Forelimb muscle (tissue), 1 donor: ENCODE measurements at regions not wholly inside any gene's neighbourhood (a gene's known extent, or its start where the extent isn't known, plus 50 kb on each side); places are given as distances from the start of the nearest gene placed in this dataset.

Experiments used
- DNase-seq: peaks from one replicate; pipeline ENCODE4 v3.0.0-alpha.2; 2013; ENCODE audit warnings: low read depth

DNA sequence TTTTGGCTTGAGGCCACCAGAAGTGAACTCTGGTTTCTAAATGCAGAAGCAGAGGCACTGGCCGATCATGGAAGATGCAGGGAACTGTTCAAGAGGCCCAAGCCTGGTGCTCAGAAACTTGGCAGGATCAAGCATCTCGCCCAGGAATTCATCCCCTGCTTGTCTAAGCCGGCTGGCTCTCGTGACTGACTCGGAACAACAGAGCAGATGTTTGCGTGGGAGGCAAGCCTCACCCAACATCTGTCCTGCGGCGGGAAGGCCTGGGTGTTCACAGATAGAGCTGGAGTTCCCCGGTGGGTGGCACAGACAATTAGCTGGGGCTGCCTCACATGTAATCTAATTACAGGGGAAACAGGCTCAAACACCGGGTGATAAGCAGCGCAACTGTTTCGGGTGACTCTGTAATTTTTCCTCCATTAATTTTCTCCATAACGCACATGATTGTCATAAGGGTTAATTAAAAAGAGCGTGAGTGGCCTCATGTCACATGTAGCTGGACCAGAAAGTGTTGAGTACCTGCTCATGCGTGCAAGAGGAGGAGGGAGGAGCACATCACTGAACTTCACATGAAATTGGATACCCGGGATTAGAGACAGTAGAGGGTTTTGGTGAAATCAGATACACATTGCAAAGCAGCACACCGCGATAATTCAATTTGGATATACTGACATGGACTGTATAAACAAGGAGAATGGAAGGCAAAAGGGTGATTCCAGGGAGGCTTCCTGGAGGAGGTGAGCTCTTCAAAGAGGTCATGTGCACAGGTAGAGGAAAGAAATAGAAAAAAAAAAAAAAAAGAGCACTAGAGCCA lies 180.0 kb downstream of the ETS2 start:
- DNase-seq, result no peak

DNA sequence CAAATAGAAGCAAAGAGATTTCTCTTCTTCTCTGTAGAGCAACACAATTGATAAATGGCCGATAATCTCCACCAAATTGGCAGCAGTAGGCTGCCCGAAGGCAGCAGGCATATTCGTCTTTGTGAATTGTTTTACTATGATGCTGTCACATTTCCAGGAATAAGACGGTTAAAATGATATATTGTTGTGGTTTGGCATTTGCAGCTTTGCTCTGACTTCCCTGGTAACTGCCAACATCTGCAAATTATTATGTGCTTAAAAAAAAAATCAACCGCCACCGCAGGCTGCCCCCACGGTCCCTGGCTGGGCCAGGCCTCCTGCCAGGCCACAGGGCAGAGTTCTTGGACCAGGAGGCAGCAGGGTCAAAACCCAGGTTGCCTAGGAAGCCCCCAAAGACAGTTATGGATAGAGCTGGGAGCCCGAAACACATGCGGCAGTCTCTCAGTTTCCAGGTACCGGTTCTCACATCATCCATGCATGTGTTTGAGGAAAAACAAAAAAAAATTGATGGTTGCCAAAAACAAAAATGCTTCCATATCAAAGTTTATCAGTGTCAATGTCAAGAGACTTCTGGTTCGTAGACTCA lies 179.3 kb downstream of the ETS2 start:
- no peak for DNase-seq

DNA sequence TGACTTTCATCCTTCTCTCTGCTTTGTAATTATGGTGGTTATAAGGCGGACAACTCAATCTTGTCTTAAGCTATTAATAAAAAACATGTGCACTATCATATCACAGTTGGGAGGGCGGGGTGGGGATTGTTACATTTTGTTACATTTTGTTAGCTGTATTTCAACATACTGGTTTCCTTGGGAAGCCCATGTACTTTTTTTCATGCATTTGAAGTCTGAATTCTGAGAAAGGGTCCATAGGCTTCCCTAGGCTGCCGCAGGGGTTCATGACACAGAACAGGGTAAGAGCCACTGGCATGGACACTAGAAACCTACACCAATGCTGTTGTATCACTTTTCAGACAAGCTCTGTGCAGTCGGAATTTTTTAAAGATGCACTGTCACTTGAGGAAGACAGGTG lies 178.8 kb downstream of the ETS2 start:
- no peak for DNase-seq

DNA sequence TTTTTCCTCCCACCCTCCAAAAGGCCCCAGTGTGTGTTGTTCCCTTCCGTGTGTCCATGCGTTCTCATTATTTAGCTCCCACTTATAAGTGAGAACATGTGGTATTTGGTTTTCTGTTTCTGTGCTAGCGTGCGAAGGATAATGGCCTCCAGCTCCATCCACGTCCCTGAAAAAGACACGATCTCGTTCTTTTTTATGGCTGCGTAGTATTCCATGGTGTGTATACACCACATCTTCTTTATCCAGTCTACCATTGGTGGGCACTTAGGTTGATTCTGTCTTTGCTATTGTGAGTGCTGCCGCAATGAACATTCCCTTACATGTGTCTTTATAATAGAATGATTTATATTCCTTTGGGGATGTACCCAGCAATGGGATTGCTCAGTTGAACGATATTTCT lies 177.8 kb downstream of the ETS2 start:
- DNase-seq, result no peak

DNA sequence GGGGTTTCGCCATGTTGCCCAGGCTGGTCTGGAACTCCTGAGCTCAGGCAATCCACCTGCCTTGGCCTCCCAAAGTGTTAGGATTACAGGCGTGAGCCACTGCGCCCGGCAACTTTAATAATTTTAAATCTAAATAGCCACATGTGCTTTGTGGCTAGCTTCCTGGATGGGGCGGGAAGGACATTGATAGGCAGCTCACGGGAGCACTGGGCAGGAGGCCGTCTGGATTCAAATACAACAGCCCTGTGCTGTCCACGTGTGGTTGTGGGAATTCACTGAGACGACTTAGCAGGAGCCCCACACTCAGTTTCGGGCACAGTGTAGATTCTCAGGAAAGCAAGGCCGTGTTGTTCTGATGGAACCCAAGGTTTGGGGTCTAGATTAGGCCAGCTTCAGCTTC lies 177.1 kb downstream of the ETS2 start:
- DNase-seq, result no peak

DNA sequence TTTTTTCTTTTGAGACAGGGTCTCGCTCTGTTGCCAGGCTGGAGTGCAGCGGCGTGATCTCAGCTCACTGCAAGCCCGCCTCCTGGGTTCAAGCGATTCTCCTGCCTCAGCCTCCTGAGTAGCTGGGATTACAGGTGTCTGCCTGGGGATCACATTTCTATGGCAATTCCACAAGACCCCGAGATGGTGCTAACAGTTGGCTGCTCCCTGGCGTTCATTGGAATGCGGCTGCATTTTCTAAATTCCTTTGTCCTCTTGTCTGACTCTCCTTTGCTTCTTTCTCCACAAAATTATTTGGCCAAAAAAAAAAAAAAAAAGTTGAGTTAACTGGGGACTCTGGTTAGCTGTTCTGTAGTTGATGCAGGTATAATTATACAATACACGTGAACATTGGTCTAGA lies 176.4 kb downstream of the ETS2 start:
- no peak for DNase-seq

DNA sequence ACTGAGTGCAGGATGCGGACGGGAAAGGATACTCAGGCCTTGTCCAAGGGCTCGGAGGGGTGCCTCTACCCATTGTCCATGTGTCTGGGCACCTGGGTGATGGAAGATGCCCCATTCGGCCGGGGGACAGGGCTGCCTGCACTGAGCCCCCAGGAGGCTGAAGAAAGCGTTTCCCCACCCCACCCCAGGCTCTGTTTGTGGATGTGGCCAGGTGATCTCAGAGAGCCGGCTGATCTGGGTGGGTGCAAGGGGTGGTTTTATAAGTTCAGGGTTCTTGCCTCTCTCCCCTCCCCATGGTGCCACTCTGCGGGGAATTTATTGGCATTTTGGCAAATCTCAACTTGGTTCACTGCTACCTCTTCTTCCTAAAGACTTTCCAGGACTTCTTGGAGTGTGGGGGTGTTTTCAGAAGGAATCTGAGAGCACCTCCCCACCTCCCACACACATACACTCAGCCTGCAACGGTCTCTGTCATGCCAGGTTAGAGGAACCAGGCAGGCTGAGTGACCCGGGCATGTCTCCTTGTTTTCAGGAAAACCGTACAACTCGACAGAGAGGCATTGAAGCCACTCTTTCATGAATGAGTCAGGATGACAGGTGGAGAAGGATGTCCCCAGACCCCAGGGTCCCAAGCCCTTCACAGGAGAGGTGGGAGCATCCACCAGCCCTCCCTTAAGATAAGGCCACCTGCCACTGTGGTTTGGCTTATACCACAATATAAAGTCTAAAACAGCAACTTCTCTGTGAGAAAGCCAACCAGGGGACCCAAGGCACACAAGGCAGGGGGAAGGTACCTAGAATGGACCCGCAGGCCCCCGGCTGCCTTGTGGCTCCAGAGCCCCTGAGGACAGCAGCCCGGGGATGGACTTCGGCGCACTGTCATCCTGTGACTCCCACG lies 174.9 kb downstream of the ETS2 start:
- DNase-seq, result no peak

DNA sequence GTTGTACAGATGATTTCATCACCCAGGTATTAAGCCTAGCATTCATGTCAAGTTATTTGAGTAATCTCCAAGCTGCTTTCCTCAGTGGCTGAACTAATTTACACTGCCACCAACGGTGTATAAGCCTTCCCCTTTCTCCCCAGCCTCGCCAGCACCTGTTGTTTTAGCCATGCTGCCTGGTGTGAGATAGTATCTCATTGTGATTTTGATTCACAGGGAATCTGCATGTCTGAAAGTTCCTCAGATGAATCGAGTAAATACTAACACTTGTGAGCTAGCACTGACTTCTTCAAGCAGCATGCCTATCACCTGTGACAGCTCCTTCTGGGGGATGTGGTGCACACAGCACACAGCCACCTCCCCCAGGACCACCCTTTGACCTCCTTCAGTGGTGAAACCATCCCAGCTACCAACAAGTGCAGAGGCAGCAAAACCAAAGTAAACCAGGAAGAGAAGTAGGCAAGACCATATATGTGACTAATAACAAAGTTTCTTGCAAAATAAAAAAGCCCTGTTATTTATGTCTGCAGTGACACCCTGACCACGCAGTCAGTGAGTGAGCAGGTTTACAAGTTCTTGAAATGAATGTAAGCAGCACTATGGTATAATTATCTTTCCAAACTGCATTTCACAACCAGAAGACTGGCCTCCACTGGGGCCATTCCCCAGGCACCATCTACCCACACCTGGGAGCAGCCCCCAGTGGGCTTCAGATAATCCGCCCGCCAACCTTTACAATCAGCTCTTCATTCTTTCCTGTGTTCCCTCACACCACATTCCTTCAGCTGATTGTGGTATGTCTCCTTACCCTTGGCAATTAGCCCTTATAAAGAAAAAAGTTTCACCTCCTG lies 173.8 kb downstream of the ETS2 start:
- no peak for DNase-seq

DNA sequence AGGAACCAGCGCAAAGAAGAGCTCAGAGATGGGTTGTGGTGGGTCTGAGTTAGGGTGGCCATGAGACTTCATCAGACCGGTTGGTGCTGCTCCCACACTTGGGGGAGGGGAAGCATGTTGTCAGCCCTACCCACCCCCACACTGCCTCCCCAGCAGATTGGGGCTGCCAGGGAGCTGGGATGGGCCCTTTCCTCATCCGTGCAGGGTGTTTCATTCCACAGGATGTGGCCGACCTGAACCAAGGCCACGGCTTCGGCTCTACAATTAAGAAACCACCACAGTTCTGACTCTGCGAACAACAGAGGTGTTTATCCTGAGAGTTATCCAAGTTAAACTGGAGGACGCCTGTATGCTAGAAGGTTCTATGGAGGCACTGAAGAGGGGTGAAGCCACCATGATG lies 171.2 kb downstream of the ETS2 start:
- DNase-seq, result no peak

DNA sequence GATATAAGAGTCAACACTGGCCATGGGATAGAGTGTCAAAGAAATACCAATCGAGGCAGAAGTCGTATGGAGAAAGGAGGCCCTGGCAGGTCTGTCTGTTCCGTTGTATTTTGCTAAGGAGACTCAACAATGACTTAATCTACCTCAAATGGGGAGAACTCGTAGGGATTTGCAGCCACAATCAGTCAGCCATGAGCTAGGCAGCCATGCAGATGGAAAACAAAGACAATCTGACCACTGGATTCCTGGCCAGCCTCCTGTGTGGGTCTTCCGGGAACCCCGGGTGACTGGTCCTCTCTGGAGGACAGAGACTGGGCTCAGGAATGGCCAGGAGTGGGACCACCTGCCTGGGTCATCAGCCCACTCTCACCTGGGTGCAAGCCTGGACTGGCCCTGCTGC lies 167.8 kb downstream of the ETS2 start:
- no peak for DNase-seq

DNA sequence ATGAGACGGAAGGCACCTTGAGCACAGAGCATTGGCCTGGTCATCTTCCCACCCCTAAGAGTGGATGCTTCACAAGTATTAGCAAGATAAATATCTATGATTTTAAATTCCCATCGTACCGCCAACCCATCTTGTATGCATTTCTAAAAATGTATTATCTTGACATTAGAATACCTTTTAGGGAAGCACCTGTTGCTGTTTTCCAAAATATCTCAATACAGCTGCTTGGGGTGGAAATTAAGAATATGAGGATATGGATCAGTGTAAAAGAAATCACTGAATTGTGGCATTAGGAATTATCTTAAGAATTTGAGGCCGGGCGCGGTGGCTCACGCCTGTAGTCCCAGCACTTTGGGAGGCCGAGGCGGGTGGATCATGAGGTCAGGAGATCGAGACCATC lies 166.3 kb downstream of the ETS2 start:
- DNase-seq, result no peak

DNA sequence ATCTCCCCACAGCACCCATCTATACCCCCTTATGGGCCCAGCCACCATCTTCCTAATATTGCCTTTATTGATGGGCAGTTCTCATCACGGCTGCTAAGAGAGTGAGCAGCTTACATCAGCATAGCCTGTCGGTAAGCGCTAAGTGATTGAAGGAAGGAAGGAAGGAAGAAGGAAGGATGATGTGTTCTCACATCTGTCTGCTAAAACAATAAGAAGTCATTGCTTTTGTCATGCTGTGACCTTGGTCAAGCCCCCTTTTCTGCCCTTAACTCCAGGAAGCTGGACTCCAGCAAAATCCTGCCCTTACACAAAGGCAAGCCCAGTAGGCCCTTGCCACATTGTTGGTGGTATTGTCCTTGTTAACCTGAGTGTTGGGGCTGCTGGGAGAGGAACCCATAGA lies 165.0 kb downstream of the ETS2 start:
- DNase-seq, result no peak

DNA sequence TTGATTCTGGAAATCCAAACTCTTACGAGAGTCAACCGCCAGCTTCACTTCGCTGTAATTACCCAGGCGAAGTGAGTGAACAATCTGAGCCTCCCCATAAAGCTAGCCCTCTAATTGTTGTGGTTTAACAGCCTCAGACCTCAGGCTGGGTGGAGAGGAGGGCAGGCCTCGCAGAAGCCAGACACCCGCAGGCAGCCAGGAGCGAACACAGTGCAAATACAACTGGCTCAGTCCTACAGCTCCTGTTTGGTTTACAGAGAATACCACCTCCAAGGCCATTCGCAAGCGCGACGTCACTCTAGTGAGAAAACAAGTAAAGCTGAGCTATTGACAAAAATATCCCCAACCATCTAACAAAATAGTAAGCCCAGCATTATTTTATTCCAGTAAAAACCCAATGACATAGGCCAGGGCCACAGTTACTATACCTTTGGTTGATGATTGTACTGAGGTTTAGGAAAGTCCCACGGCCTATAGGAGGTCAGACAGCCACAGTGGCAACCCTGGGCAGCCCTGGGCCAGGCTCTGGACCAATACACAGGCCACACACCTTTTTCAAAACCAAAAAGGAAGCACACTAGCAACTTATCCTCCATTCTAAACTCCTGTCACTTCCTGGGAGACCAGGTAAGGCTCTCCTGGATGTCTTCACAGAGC lies 163.3 kb downstream of the ETS2 start:
- no peak for DNase-seq

DNA sequence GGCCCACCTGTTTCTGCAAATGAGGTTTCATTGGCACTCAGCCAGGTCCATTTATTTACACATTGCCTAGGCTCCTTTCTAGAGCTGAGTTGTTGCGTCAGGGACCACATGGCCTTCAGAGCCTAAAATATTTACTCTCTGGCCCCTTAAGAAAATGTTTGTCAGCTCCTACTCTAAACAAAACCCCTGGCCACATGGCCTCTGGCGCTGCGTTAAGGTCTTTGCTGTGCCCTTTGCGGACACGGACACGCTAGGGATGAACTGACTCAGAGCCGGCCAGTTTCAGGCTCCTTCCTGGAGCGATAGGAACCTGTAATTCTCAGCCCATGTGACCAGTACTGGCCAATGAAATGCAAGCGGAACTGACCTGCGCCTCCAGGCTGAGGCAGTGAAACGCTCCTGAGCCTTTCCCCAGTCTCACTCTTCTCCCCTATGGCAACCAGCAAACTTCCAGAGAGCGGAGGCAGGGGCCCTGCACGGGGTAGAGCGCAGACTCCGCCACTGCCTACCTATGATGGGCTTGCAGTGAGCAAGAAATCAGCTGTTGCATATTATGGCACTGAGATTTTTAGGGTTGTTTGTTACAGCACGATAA lies 160.3 kb downstream of the ETS2 start:
- DNase-seq, result no peak

DNA sequence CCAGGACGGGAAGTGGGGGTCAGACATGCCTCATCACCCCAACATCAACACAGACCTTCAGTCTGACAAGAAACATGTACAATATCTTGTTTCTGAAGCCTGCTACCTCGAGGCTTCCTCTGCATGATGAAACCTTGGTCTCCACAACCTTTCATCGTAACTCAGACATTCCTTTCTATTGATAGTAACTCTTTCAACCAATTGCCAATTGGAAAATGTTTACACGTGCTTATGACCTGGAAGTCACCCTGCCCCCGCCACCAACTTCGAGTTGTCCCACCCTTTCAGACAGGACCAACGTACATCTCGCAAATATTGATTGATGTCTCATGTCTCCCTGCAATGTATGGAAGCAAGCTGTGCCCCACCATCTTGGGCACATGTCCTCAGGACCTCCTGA lies 159.5 kb downstream of the ETS2 start:
- DNase-seq, result no peak

DNA sequence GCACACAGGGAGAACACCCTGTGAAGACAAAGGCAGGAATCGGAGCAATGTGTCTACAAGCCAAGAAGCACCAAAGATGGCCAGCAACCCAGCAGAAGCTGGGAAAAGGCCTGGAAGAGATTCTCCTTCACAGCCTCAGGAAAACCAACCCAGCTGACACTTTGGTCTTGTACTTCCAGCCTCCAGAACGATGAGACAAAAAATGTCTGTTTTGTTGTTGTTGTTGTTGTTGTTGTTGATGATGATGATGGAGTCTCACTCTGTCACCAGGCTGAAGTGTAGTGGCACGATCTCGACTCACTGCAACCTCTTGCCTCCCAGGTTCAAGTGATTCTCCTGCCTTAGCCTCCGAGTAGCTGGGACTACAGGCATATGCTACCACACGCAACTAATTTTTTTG lies 157.3 kb downstream of the ETS2 start:
- DNase-seq, result no peak

DNA sequence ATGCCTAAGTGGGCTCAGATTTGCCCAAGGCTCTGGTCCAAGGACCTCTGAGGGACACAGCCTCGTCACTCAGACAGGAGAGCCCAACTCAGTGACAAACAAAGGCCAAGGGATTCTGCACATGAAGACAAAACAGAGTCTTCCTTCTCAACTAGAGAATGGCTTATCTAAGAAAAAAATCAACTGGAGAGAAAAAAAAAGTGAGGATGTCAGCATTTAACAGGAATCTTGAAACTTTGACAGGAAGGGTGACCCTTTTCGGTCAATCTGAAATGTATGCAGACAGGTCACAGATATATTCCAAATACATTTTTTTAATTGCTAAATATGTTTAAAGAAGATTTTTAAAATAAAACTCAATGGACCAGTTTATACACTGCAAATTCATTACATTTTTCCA lies 154.5 kb downstream of the ETS2 start:
- DNase-seq, result no peak

DNA sequence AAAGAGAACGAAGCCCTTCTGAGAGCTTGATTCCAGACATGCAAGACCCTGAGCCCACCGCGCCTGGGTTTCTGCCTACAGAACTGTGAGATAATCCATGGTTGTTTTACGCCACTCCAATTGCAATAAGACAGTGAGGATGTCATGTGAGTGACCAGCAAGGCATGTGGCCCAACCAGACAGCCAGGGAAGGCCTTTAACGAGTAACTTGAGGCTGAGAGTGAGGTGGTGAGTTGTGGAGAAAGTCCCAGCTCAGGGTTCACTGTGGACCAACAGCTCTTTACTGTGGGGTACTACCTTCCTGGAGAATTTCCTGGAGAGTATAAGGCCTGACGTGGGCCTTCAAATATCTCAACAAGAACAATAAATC lies 153.9 kb downstream of the ETS2 start:
- no peak for DNase-seq

DNA sequence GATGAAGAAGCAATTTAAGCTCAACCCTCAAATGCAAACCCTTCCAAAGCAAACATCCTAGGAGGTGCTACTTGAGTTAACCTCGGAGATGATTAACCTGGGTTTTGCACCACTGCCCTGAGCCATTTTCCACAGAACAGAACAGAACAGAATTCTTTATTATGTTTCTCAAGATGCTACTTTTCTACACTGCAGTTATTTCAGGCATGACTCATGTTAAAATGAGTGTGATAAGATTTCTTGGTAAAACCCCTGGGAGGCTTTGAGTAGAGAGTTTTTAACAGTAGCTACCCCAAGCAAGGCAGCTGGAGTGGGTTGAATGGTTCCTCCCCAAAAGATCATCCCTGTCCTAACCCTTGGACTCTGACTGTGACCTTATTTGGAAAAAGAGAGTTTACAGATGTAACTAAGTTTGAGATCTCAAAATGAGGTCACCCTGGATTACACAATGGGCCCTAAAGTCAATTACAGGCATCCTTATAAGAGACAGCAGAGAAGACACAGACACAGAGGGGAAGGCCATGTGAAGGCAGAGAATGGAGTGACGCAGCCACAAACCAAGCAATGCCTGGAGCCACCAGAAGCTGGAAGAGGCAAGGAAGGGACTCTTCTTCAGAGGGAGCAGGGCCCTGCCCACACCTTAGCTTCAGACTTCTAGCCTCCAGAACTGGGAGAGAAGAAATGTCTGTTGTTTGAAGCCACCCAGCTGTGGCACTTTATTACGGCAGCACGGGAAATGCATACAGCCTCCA lies 153.4 kb downstream of the ETS2 start:
- DNase-seq, result no peak

DNA sequence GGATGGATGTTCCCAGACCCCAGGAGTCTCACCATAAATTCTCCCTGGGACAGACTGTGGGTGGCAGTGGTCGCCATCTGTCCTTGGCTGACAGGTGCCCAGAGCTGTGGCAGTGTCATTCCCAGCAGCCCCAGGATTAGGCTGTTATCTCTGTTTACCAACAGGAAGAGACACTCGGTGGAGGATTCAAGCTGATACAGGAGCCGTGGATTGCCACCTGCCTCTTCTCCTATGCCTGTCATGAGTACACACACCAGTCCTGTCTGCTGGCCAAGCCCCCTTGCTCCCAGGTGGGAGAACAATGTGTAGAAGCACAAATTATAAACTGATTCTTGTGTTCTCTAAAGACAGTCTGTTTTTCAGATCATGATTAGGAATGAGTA lies 152.6 kb downstream of the ETS2 start:
- DNase-seq, result no peak
